ENCODE measurements at regions not wholly inside any gene's neighbourhood (a gene's known extent, or its start where the extent isn't known, plus 50 kb on each side); places are given as distances from the start of the nearest gene placed in this dataset.
"Not testable (repeated sequence)": the region's sequence is repeated elsewhere in the genome, so short reads cannot be mapped to it uniquely, and the experiment has no call there.

DNA sequence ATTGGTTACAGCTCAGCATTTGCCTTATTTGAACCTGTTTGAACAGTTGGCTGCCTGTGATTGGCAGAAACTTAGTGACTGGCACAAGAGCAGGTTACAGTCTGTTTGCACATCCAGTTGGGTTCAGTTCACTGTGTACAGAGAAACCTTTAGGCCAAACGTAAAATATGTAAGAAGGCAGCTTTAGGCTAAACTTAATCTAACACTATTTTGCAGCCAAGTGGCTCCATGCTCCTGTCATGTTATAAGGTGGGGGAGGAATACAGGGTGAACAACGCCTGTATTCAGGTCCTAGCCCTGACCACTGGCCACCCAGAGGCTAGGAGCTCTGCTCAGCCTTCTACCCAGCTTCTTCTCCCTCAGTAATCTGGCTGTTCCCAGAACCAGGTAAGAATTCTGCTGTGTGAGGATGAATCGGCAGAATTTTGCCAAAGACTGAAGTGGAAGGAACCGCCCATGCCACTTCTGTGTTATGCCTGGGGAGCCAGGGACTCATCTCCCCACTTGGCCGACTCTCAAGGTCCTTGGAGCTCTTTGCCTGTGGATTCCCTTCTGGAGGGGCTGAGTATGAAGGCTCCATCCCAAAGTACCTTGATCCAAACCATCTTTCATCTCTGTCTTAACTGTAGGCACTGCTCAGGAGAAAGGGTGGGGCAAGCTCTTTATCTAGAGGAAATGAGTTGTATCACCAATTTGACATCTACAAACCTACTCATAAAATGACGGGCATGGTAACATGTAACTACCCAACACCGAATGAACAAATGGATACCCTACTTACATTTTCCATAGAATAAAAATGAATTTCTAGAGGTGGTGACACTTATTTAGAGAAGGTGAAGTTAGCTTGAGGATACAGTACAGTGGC lies 164.4 kb upstream of the NAMPT start:
- Histone ChIP-seq H3K9me3 (ENCODE audit: insufficient read depth, low read depth, low read length) (peaks cover 35% of the 10 kb centered on the region), H3K27ac (ENCODE audit: low read length) (no peak overlapping the region), H3K4me3 (ENCODE audit: low read length) (no peak overlapping the region)

DNA sequence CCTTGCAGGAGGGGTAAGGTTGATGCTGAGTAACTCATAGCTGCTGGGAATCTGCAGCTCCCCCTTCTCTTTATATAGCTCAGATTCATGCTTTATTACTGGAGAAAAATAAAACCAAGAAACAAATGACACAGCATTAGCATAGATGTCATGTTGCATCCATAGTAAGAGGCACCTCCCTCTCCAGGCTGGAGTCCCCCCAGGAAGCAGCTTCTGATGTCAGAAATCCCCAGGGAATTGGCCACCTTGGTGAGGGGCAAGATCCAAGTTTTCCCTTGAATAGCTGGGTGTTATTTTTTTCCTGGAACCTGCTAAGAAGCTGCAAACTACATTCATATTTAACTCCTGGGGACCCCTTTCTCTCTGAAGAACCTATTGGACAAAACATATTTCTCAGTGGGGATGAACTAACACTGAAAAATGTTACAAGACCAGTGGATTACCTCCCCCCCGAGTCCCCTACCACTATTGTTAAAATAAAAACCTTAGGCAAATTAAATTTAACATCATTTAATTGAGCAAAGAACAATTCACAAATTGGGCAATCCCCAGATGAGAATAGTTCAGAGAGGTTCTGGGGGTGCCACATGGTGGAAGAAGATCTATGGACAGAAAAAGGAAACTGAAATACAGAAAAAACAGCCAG lies 163.7 kb upstream of the NAMPT start:
- H3K36me3 ChIP-seq (ENCODE audit: insufficient read depth, low read depth, low read length): no peaks in the 10 kb centered on the region
- H3K4me3 ChIP-seq (ENCODE audit: low read length): no peak overlapping the region
- H3K27ac ChIP-seq (ENCODE audit: low read length): no peak overlapping the region
- no peaks in the 10 kb centered on the region for H3K27me3 ChIP-seq (ENCODE audit: insufficient read depth, low read length)
- peaks cover 35% of the 10 kb centered on the region for H3K9me3 ChIP-seq (ENCODE audit: insufficient read depth, low read depth, low read length)
- H3K4me1 ChIP-seq (ENCODE audit: insufficient read depth, low read length): no peaks in the 10 kb centered on the region
- H3K9ac ChIP-seq (ENCODE audit: low read depth, low read length): no peak overlapping the region

More for the DNA sequence above, 164.4 kb upstream of the NAMPT start:
- Histone ChIP-seq H3K36me3 (ENCODE audit: insufficient read depth, low read depth, low read length) (no peaks in the 10 kb centered on the region), H3K9ac (ENCODE audit: low read depth, low read length) (no peak overlapping the region), H3K27me3 (ENCODE audit: insufficient read depth, low read length) (no peaks in the 10 kb centered on the region), H3K4me1 (ENCODE audit: insufficient read depth, low read length) (no peaks in the 10 kb centered on the region)

DNA sequence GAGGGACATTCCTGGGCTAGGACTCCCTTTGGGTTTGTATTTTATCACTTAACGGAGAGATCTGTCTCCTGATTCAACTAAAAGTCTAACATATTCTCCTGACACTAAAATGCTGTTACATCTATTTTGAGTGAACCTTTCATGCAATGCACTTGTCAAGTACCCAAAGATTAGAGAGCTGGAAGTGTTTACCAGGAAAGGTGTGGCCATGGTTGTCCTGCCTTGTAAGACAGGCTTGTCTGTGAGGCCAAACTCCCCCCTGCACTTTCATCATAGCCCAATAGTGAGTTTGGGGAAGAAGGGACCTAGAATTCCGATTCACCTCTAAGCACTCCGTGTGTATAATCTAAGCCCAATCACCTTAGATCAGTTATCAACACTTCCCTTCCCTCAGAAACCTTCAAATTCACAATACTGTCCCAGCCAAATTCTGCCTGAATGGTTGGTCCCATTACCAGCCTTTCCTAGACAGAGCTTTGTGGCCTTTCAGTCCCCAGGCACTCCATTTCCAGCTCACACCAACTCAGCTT lies 162.6 kb upstream of the NAMPT start:
- no peaks in the 10 kb centered on the region for H3K4me1 ChIP-seq (ENCODE audit: insufficient read depth, low read length)
- no peaks in the 10 kb centered on the region for H3K27me3 ChIP-seq (ENCODE audit: insufficient read depth, low read length)
- peaks cover 25% of the 10 kb centered on the region for H3K9me3 ChIP-seq (ENCODE audit: insufficient read depth, low read depth, low read length)
- H3K27ac ChIP-seq (ENCODE audit: low read length): no peak overlapping the region
- no peak overlapping the region for H3K9ac ChIP-seq (ENCODE audit: low read depth, low read length)
- H3K4me3 ChIP-seq (ENCODE audit: low read length): no peak overlapping the region
- H3K36me3 ChIP-seq (ENCODE audit: insufficient read depth, low read depth, low read length): no peaks in the 10 kb centered on the region

DNA sequence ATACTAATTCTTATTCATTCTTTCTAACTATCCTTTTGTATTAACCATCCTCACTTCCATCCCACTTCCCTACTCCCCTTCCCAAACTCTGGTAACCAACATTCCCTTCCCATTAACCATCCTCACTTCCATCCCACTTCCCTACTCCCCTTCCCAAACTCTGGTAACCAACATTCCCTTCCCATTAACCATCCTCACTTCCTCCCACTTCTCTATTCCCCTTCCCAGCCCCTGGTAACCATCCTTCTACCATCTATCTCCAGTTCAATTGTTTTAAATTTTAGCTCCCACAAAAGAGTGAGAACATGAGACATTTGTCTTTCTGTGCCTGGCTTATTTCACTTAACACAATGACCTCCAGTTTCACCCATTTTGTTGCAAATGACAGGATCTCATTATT lies 160.6 kb upstream of the NAMPT start:
- not testable (repeated sequence) for H3K4me3 ChIP-seq (ENCODE audit: low read length); H3K4me1 ChIP-seq (ENCODE audit: insufficient read depth, low read length); H3K27ac ChIP-seq (ENCODE audit: low read length); H3K9ac ChIP-seq (ENCODE audit: low read depth, low read length); H3K27me3 ChIP-seq (ENCODE audit: insufficient read depth, low read length); H3K36me3 ChIP-seq (ENCODE audit: insufficient read depth, low read depth, low read length); H3K9me3 ChIP-seq (ENCODE audit: insufficient read depth, low read depth, low read length)

DNA sequence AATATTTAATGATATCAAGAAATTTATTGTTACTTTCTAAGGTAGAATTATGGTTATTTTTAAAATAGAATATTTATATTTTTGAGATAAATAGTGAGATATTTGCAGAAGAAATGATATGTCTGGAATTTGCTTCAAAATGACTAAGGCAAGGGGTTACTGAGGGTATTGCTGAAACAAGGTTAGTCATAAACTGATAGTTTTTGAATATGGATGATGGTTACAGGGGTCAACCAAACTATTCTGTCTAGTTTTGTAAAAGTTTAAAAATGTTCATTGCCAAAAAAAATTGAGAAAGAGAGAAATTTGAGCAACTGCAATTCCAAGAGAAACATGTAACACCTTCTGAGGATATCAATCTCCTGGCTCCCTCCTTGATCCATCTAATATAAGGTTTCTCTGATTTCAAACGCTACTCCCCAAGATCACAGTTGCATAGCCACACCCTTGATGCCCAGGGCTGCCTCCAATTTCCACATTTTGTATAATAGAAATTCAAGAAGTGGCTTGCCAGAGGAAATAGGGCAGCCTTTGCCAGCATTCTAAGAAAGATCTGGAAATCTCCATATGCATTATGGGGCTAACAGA lies 159.4 kb upstream of the NAMPT start:
- Histone ChIP-seq H3K9me3 (ENCODE audit: insufficient read depth, low read depth, low read length) (0 out of 2 replicates have a peak, but pooled peaks cover 5% of the 10 kb centered on the region), H3K27ac (ENCODE audit: low read length) (no peak overlapping the region), H3K9ac (ENCODE audit: low read depth, low read length) (no peak overlapping the region), H3K4me1 (ENCODE audit: insufficient read depth, low read length) (no peaks in the 10 kb centered on the region), H3K27me3 (ENCODE audit: insufficient read depth, low read length) (no peaks in the 10 kb centered on the region), H3K36me3 (ENCODE audit: insufficient read depth, low read depth, low read length) (no peaks in the 10 kb centered on the region), H3K4me3 (ENCODE audit: low read length) (no peak overlapping the region)

DNA sequence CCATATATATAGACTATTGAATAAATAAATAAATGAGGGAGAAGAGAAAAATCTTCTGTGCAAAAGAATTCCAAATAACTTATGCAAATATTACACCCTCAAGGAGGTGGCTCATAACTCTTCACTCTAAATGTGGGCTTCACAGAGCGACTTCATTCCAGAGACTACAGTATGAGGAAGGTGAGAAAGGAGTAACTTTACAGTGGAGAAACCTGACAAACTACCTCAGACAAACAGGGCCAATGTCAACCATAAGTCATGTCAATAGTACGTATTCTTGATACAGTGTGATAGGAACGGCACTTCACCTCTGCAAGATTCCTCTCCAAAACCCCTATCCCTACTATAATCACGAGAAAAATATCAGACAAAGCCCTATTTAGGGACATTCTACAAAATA lies 158.4 kb upstream of the NAMPT start:
- Histone ChIP-seq H3K27me3 (ENCODE audit: insufficient read depth, low read length) (no peaks in the 10 kb centered on the region), H3K4me3 (ENCODE audit: low read length) (no peak overlapping the region), H3K4me1 (ENCODE audit: insufficient read depth, low read length) (no peaks in the 10 kb centered on the region), H3K36me3 (ENCODE audit: insufficient read depth, low read depth, low read length) (no peaks in the 10 kb centered on the region), H3K27ac (ENCODE audit: low read length) (no peak overlapping the region), H3K9me3 (ENCODE audit: insufficient read depth, low read depth, low read length) (0 out of 2 replicates have a peak, but pooled peaks cover 5% of the 10 kb centered on the region), H3K9ac (ENCODE audit: low read depth, low read length) (no peak overlapping the region)

DNA sequence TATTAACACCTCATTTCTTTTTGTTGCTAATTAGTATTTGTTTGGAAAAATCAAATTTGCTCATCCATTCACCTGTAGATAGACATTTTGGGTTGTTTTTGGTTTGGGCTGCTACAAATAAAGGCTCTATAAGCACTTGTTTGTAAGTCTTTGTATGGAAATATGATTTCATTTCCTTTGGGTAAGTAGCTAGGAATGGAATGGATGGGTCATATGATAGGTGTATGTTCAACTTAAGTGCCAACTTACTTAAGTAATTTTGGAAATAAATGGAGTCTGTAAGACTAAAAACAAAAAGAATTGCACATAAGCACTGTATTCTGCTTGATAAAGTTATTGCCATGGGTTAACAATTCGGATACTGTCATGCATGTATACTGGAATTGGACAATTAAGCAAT lies 157.7 kb upstream of the NAMPT start:
- Histone ChIP-seq H3K36me3 (ENCODE audit: insufficient read depth, low read depth, low read length) (no peaks in the 10 kb centered on the region), H3K9ac (ENCODE audit: low read depth, low read length) (no peak overlapping the region), H3K27me3 (ENCODE audit: insufficient read depth, low read length) (no peaks in the 10 kb centered on the region), H3K4me1 (ENCODE audit: insufficient read depth, low read length) (no peaks in the 10 kb centered on the region), H3K27ac (ENCODE audit: low read length) (no peak overlapping the region), H3K9me3 (ENCODE audit: insufficient read depth, low read depth, low read length) (0 out of 2 replicates have a peak, but pooled peaks cover 5% of the 10 kb centered on the region), H3K4me3 (ENCODE audit: low read length) (no peak overlapping the region)

DNA sequence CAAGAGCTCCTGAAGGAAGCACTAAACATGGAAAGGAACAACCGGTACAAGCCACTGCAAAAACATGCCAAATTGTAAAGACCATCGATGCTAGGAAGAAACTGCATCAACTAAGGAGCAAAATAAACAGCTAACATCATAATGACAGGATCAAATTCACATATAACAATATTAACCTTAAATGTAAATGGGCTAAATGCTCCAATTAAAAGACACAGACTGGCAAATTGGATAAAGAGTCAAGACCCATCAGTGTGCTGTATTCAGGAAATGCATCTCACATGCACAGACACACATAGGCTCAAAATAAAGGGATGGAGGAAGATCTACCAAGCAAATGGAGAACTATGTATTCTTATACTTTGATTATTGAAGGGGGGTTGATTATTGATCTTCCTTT lies 156.6 kb upstream of the NAMPT start:
- not testable (repeated sequence) for H3K4me1 ChIP-seq (ENCODE audit: insufficient read depth, low read length); H3K27ac ChIP-seq (ENCODE audit: low read length); H3K9me3 ChIP-seq (ENCODE audit: insufficient read depth, low read depth, low read length); H3K9ac ChIP-seq (ENCODE audit: low read depth, low read length); H3K4me3 ChIP-seq (ENCODE audit: low read length); H3K36me3 ChIP-seq (ENCODE audit: insufficient read depth, low read depth, low read length); H3K27me3 ChIP-seq (ENCODE audit: insufficient read depth, low read length)

DNA sequence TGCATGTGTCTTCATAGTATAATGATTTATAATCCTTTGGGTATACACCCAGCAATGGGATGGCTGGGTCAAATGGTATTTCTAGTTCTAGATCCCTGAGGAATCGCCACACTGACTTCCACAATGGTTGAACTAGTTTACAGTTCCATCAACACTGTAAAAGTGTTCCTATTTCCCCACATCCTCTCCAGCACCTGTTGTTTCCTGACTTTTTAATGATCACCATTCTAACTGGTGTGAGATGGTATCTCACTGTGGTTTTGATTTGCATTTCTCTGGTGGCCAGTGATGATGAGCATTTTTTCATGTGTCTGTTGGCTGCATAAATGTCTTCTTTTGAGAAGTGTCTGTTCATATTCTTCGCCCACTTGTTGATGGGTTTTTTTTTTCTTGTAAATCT lies 152.2 kb upstream of the NAMPT start:
- not testable (repeated sequence) for H3K27me3 ChIP-seq (ENCODE audit: insufficient read depth, low read length); H3K36me3 ChIP-seq (ENCODE audit: insufficient read depth, low read depth, low read length); H3K27ac ChIP-seq (ENCODE audit: low read length); H3K9ac ChIP-seq (ENCODE audit: low read depth, low read length); H3K4me3 ChIP-seq (ENCODE audit: low read length); H3K9me3 ChIP-seq (ENCODE audit: insufficient read depth, low read depth, low read length); H3K4me1 ChIP-seq (ENCODE audit: insufficient read depth, low read length)

DNA sequence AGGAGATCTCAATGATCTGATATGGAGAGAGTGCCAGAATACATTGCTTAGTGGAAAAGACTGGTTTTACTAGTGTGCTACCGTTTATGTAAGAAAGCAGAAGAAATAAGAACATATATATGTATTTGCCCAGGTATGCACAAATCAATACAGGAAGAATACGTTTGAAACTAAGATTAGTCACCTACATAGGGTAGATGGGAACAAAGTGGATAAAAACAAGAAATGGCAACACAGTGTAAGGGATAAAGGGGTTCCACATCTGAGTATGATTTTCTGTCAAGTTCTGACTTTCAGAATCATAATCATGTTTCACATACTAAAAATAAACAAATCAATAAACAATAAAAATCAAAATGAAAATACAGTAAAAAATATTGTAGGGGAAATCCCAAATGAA lies 148.6 kb upstream of the NAMPT start:
- Histone ChIP-seq H3K27me3 (ENCODE audit: insufficient read depth, low read length) (no peaks in the 10 kb centered on the region), H3K9ac (ENCODE audit: low read depth, low read length) (no peak overlapping the region), H3K4me3 (ENCODE audit: low read length) (no peak overlapping the region), H3K4me1 (ENCODE audit: insufficient read depth, low read length) (no peaks in the 10 kb centered on the region), H3K27ac (ENCODE audit: low read length) (no peak overlapping the region), H3K9me3 (ENCODE audit: insufficient read depth, low read depth, low read length) (no peaks in the 10 kb centered on the region), H3K36me3 (ENCODE audit: insufficient read depth, low read depth, low read length) (no peaks in the 10 kb centered on the region)

DNA sequence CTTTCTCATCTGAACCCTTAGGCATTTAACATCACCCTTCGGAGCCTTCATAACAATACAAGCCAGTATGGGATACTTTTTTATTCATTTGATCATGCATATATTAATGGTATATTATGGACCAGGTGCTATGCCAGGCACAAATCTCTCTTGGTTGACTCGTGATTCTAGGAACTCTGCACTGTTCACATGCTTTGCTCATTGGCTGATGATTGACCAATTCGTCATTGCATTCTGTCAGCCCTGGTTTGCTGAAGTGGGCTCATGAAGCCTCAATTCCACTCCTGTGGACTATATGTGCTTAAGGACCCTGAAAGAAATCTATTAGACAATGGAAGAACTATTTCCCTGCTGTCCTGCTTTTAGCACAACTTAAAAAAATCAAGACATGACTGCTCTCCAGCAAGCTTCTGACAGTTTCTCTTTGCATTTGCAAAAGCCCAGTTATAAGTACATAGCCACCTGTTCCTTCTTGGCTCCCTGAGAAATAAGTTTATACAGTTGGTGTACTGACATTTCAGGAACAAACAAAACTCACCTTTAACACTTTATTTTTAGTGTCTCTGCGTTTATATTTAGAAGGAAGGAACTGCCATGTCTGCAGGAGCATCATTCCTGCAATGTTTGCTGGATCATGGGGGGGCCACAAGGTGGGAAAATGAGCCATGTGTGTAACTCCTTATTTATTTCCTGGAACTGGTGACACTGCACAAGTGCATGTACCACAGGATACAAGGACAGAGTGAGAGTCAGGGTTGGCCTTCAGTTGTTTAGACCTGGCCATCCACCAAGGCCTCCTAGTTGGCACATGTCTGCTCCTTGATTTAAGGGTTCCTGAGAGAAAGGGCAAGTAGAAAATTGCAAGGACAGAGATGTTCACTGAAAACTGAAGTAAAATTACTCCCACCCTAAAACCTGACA lies 146.0 kb upstream of the NAMPT start:
- Histone ChIP-seq H3K4me1 (ENCODE audit: insufficient read depth, low read length) (no peaks in the 10 kb centered on the region), H3K27me3 (ENCODE audit: insufficient read depth, low read length) (no peaks in the 10 kb centered on the region), H3K27ac (ENCODE audit: low read length) (no peak overlapping the region), H3K4me3 (ENCODE audit: low read length) (no peak overlapping the region), H3K9ac (ENCODE audit: low read depth, low read length) (no peak overlapping the region), H3K36me3 (ENCODE audit: insufficient read depth, low read depth, low read length) (no peaks in the 10 kb centered on the region), H3K9me3 (ENCODE audit: insufficient read depth, low read depth, low read length) (no peaks in the 10 kb centered on the region; the same call in 1 of the 2 replicates)

Measured in iPS-20b (cell line).